Endothelial cell of umbilical vein (primary cell): ENCODE measurements at regions not wholly inside any gene's neighbourhood (a gene's known extent, or its start where the extent isn't known, plus 50 kb on each side); places are given as distances from the start of the nearest gene placed in this dataset.
"Not testable (repeated sequence)": the region's sequence is repeated elsewhere in the genome, so short reads cannot be mapped to it uniquely, and the experiment has no call there.

ENCODE experiments used
- BruUV-seq: library from RNA; stranded (reverse); fragments of 400-500 nt; replicated peaks from 2 replicates; lab custom pipeline; 2021; lab: Mats Ljungman, UMichigan
- CTCF ChIA-PET: fragments of 300-600, 350-600 bp; sonication (Branson Sonifier 250); formaldehyde crosslinking; loops from one replicate; lab custom pipeline; 2021; ENCODE audit warnings: antibody characterized with exemption, inconsistent platforms; lab: Charles Lee
- POLR2A ChIA-PET: fragments of 300-600, 350-600 bp; sonication (Branson Sonifier 250); formaldehyde crosslinking; loops from one replicate; lab custom pipeline; 2021; ENCODE audit warnings: antibody characterized with exemption, inconsistent platforms; lab: Charles Lee
- DNase-seq: peaks from one replicate; pipeline ENCODE4 v3.0.0-alpha.2; 2011; ENCODE audit warnings: low read depth, low spot score
- FAIRE-seq: peaks from 2 replicates; lab custom pipeline; 2011; peaks lifted over from hg19 to GRCh38; lab: Jason Lieb, UNC
- H2AFZ ChIP-seq: 2 replicates; pipeline ENCODE4 v1.6.0; 2012; ENCODE audit warnings: low read depth, low read length, control low read depth, inconsistent platforms
- H3K27ac ChIP-seq: 2 replicates; pipeline ENCODE4 v1.5.1; 2011; ENCODE audit warnings: low read depth, mild to moderate bottlenecking, control low read depth, low read length, moderate library complexity; ENCODE audit not compliant: insufficient read depth
- H3K27me3 ChIP-seq, 2 experiments: 2 replicates each; pipeline versions ENCODE4 v1.6.0 to v1.6.1; 2011; ENCODE audit warnings: low read length in 2 of 2, mixed read lengths in 1 of 2; ENCODE audit not compliant: control insufficient read depth in 2 of 2, insufficient read depth in 2 of 2
- H3K36me3 ChIP-seq, 2 experiments: 2 replicates in 1 of 2; 3 replicates in 1 of 2; pipeline ENCODE4 v1.5.1; 2011; ENCODE audit warnings: low read length in 2 of 2, mild to moderate bottlenecking in 1 of 2, moderate library complexity in 1 of 2; ENCODE audit not compliant: control insufficient read depth in 2 of 2, insufficient read depth in 2 of 2; ENCODE audit errors: extremely low read depth in 1 of 2
- H3K4me1 ChIP-seq: 3 replicates; pipeline ENCODE4 v1.5.1; 2011; ENCODE audit warnings: mild to moderate bottlenecking, low read length; ENCODE audit not compliant: control insufficient read depth, insufficient read depth; ENCODE audit errors: extremely low read depth
- H3K4me2 ChIP-seq: 2 replicates; pipeline ENCODE4 v1.6.1; 2011; ENCODE audit warnings: low read length, control low read depth, mixed read lengths; ENCODE audit not compliant: insufficient read depth
- H3K4me3 ChIP-seq, 3 experiments: fragments of 200-600 bp in 1 of 3; sonication (generic), shearing (Covaris generic) in 1 of 3; replicated peaks in 1 of 3; 2 replicates each; pipeline ENCODE4 v1.5.1; 2011 to 2016; ENCODE audit warnings: control low read depth in 3 of 3, low read length in 3 of 3, mild to moderate bottlenecking in 2 of 3, inconsistent platforms in 1 of 3, low read depth in 1 of 3, moderate library complexity in 1 of 3; ENCODE audit not compliant: insufficient read depth in 1 of 3
- H3K79me2 ChIP-seq: 2 replicates; pipeline ENCODE4 v1.6.0; 2012; ENCODE audit warnings: low read length, inconsistent platforms; ENCODE audit not compliant: control insufficient read depth, insufficient read depth
- H3K9ac ChIP-seq: replicated peaks from 2 replicates; pipeline ENCODE3; 2011; ENCODE audit warnings: low read length, control low read depth; ENCODE audit not compliant: insufficient read depth; ENCODE audit errors: extremely low read depth
- H3K9me1 ChIP-seq: replicated peaks from 3 replicates; pipeline ENCODE4 v1.6.0; 2011; ENCODE audit warnings: mild to moderate bottlenecking, low read length; ENCODE audit not compliant: control insufficient read depth, insufficient read depth; ENCODE audit errors: extremely low read depth
- H3K9me3 ChIP-seq: replicated peaks from 2 replicates; pipeline ENCODE4 v1.5.1; 2012; ENCODE audit warnings: low read length, inconsistent platforms; ENCODE audit not compliant: control insufficient read depth, insufficient read depth
- H4K20me1 ChIP-seq: replicated peaks from 2 replicates; pipeline ENCODE3; 2011; ENCODE audit warnings: mild to moderate bottlenecking, low read length; ENCODE audit not compliant: control insufficient read depth, insufficient read depth; ENCODE audit errors: extremely low read depth
- dilution Hi-C: fragments of 300-500 bp; cut with MboI; formaldehyde crosslinking; loops from one replicate; pipeline ENCODE4 v1.15.0; 2019; ENCODE audit warnings: low sequenced_read_pairs; ENCODE audit not compliant: extremely low pct_ligation_motif_present
- intact Hi-C: fragments of 100-400 bp; cut with micrococcal nuclease; formaldehyde crosslinking; loops from one replicate; pipeline ENCODE4 v1.10.0; 2022

DNA sequence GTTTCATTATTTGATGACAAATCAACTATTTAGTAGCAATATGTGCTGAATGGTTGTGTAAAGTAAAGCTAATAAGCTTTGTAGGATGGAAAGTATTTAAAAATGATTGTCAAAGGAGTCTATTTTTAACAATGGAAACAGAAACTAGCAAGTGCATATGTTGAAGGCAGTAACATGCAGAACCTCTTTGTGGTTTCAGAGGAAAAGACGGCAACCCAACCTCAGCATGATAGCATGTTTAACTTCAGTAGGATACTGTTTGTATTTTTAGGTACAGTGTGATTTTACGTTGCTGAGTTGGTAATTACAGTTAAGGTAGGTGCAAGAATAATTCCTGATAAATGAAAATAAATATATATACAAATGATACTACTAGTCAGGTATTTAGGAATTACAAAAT, 545.4 kb downstream of the CDY1 start:
- H4K20me1 ChIP-seq, H2AFZ ChIP-seq, H3K27ac ChIP-seq, H3K36me3 ChIP-seq, H3K4me1 ChIP-seq, DNase-seq, FAIRE-seq, H3K4me3 ChIP-seq, POLR2A ChIA-PET, H3K9ac ChIP-seq, H3K79me2 ChIP-seq, intact Hi-C loops, H3K9me1 ChIP-seq, CTCF ChIA-PET, H3K27me3 ChIP-seq, dilution Hi-C loops, H3K4me2 ChIP-seq, H3K9me3 ChIP-seq, BruUV-seq: not testable (repeated sequence)

DNA sequence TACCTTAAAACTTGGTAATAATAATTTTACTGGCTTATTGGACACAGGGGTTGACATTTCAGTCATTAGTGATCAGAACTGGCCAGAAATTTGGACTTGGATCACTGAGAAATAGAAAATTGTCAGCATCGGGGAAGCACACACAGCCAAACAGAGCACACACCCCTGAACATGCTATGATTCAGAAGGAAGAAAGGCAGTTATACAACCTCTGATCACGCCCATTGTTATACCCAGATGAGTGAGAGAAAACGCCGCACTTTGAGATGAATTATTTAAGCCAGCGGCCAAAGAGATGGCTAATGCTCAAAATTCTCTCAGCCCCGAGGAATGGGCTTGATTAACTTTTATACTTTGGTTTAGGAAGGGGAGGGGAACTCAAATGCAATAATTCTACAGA, 557.4 kb downstream of the CDY1 start:
- POLR2A ChIA-PET, H3K79me2 ChIP-seq, BruUV-seq: not testable (repeated sequence)

DNA sequence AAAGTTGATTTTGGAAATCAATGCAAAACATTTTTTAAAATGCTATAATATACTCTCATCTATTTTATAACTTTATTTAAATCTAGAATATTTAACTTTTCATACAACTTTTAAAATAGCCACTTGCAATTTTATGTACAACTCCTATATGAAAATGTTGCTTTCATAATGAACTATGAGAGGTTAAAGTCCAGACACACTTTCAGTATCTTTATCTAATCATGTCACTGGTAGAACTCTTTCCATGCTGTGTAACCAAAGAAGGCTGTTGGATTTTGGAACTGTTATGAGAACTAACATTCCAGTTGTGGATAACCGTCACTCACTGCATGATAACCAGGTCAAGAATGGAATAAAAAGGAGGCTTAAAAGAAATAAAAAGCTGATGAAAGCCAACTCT, 603.1 kb downstream of the CDY1 start:
- H3K4me2 ChIP-seq, dilution Hi-C loops, intact Hi-C loops, H3K9me3 ChIP-seq, H3K27ac ChIP-seq, H4K20me1 ChIP-seq, H3K9ac ChIP-seq, BruUV-seq, H3K9me1 ChIP-seq, FAIRE-seq, H2AFZ ChIP-seq, POLR2A ChIA-PET, H3K4me1 ChIP-seq, H3K4me3 ChIP-seq, H3K27me3 ChIP-seq, DNase-seq, H3K79me2 ChIP-seq, H3K36me3 ChIP-seq, CTCF ChIA-PET: not testable (repeated sequence)

More for the DNA sequence above, 557.4 kb downstream of the CDY1 start:
- H3K4me1 ChIP-seq, H3K27ac ChIP-seq, H2AFZ ChIP-seq, intact Hi-C loops, H3K4me3 ChIP-seq, H4K20me1 ChIP-seq, H3K9me3 ChIP-seq, H3K27me3 ChIP-seq, FAIRE-seq, CTCF ChIA-PET, H3K9me1 ChIP-seq, DNase-seq, H3K9ac ChIP-seq, dilution Hi-C loops, H3K36me3 ChIP-seq, H3K4me2 ChIP-seq: not testable (repeated sequence)

DNA sequence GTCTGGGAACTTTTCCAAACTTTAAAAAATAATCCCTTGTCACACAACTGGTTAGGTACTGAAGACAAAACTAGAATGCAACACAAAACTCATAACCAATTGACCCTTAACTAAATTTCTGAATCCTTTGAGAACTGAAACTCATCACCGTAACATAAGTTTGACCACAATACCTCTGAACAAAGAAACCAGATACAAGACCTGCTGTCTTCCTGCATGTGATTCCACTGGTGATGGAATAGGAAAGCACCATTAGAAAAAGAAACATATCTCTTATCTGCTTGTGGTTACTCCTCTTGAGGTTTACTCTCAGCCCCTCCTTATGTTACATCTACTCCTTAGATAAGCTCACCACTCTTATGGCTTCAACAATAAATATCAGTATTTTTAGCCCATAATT, 603.6 kb downstream of the CDY1 start:
- H3K27me3 ChIP-seq, H3K4me1 ChIP-seq, H4K20me1 ChIP-seq, H3K79me2 ChIP-seq, H3K9me1 ChIP-seq, dilution Hi-C loops, BruUV-seq, H3K27ac ChIP-seq, intact Hi-C loops, H3K36me3 ChIP-seq, FAIRE-seq, CTCF ChIA-PET, H3K4me3 ChIP-seq, H3K9ac ChIP-seq, H3K4me2 ChIP-seq, H3K9me3 ChIP-seq, POLR2A ChIA-PET, DNase-seq, H2AFZ ChIP-seq: not testable (repeated sequence)
